ENCODE measurements at regions not wholly inside any gene's neighbourhood (a gene's known extent, or its start where the extent isn't known, plus 50 kb on each side); places are given as distances from the start of the nearest gene placed in this dataset.
A peak's percentile ranks its signal among the peaks of the same experiment; 100 is the strongest.

GRCh38 chr6:164398647-164399046, 910.8 kb downstream of the C6orf118 start:
- no TSS peak for BruUV-seq (replicated peaks)
- Mint-ChIP-seq H3K9me3 (ENCODE audit: low read depth, unreplicated experiment) (peaks cover 2% of the 10 kb centered on the region), H3K27me3 (ENCODE audit: unreplicated experiment) (no peaks in the 10 kb centered on the region), H3K4me3 (ENCODE audit: low read depth, unreplicated experiment) (no peak overlapping the region), H3K36me3 (ENCODE audit: insufficient read depth, unreplicated experiment) (no peaks in the 10 kb centered on the region), H3K4me1 (ENCODE audit: low read depth, unreplicated experiment) (peaks cover 22% of the 10 kb centered on the region), H3K27ac (ENCODE audit: unreplicated experiment) (no peak overlapping the region)
- TF ChIP-seq, protein P1, sequence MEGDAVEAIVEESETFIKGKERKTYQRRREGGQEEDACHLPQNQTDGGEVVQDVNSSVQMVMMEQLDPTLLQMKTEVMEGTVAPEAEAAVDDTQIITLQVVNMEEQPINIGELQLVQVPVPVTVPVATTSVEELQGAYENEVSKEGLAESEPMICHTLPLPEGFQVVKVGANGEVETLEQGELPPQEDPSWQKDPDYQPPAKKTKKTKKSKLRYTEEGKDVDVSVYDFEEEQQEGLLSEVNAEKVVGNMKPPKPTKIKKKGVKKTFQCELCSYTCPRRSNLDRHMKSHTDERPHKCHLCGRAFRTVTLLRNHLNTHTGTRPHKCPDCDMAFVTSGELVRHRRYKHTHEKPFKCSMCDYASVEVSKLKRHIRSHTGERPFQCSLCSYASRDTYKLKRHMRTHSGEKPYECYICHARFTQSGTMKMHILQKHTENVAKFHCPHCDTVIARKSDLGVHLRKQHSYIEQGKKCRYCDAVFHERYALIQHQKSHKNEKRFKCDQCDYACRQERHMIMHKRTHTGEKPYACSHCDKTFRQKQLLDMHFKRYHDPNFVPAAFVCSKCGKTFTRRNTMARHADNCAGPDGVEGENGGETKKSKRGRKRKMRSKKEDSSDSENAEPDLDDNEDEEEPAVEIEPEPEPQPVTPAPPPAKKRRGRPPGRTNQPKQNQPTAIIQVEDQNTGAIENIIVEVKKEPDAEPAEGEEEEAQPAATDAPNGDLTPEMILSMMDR (IDR thresholded peaks at IDR 0.05; ENCODE audit: unreplicated experiment) = no peak
- intact Hi-C loops (cut with micrococcal nuclease; ENCODE audit: unreplicated experiment) = no loop called here
- no peak for DNase-seq
- CTCF ChIA-PET = no interaction called here

DNA sequence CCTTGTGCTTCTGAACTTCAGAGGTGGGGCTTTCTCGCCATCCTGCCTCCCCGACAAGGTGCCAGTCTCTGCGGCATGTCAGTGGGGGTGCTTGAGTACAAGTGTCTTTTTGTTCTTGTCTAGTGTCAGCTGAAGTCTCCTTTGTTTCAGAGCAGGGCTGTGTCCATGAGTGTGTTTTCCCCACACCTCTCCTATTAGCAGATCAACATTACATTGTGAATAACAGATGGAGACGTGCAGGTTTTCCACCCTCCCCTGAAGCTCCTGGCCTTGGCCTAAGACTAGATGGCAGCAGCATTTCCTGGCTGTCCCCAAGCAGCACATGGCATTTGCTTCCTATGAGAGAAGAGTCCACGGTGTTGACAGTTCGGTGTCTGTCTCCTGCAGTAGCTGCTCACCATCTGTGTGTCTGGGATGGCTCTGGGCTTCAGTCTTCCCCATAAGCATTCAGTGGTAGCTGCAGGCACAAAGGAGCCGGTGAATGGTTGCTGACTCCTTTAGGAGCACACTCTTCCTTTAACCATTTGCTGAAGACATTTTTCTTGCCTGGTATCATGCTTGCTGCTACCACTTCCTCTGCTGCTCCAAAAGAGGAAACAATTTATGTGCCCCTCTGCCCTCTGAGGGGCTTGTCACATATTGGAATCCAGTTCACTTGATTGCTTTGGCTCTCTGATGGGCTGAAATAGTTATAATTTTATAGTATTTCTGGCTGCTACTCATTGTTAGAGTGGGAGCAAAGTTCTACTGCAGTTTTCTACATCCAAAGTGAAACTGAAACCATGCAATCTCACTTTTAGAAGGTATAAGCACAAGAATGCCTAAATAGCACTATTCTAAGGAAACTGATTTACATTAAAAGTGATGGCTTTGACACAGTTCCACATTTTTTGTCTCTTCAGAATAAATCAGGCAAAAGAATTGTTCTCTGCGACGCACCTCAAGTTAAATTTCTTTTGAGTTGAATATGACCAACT, 913.0 kb downstream of the C6orf118 start:
- CTCF ChIA-PET = no interaction called here
- H3K27me3 Mint-ChIP-seq (ENCODE audit: unreplicated experiment) = no peaks in the 10 kb centered on the region
- no peak for DNase-seq
- no TSS peak for BruUV-seq (replicated peaks)
- H3K9me3 Mint-ChIP-seq (ENCODE audit: low read depth, unreplicated experiment) = peaks cover 2% of the 10 kb centered on the region
- TF ChIP-seq, protein P1 (IDR thresholded peaks at IDR 0.05; ENCODE audit: unreplicated experiment) = no peak
- H3K27ac Mint-ChIP-seq (ENCODE audit: unreplicated experiment) = peak overlapping the region; percentile 54
- no peaks in the 10 kb centered on the region for H3K36me3 Mint-ChIP-seq (ENCODE audit: insufficient read depth, unreplicated experiment)
- intact Hi-C loops (cut with micrococcal nuclease; ENCODE audit: unreplicated experiment) = no loop called here
- H3K4me3 Mint-ChIP-seq (ENCODE audit: low read depth, unreplicated experiment) = no peak overlapping the region
- H3K4me1 Mint-ChIP-seq (ENCODE audit: low read depth, unreplicated experiment) = peaks cover 14% of the 10 kb centered on the region

DNA sequence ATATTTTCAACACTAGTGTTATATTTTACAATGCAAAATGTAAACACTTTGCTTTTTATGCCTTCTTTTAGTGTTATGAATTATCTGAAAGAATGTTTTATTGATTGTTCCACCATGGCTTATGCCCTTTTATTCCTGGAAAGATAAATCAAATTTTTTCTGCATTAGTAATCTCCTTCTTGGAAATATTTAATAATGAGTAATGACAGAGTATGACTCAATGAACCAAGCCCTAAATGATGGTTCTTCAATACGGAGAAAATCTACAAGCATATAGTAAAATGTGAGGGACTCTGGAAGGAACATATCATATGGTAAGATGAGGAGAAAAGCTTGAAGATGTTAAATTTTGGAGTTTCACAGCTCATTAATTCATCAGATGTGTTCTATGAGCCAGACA, 929.6 kb downstream of the C6orf118 start:
- H3K27me3 Mint-ChIP-seq (ENCODE audit: unreplicated experiment) = no peaks in the 10 kb centered on the region
- H3K4me3 Mint-ChIP-seq (ENCODE audit: low read depth, unreplicated experiment) = no peak overlapping the region
- no peaks in the 10 kb centered on the region for H3K36me3 Mint-ChIP-seq (ENCODE audit: insufficient read depth, unreplicated experiment)
- TF ChIP-seq, protein P1 (IDR thresholded peaks at IDR 0.05; ENCODE audit: unreplicated experiment) = no peak
- intact Hi-C loops (cut with micrococcal nuclease; ENCODE audit: unreplicated experiment) = loop anchor here (10.0 kb wide), 1 partner anchor 955 kb away; no protein-coding TSS in a partner anchor
- no peak for DNase-seq
- CTCF ChIA-PET = no interaction called here
- BruUV-seq (replicated peaks) = no TSS peak
- H3K4me1 Mint-ChIP-seq (ENCODE audit: low read depth, unreplicated experiment) = peaks cover 23% of the 10 kb centered on the region
- H3K9me3 Mint-ChIP-seq (ENCODE audit: low read depth, unreplicated experiment) = peaks cover 2% of the 10 kb centered on the region
- peak overlapping the region; percentile 86 for H3K27ac Mint-ChIP-seq (ENCODE audit: unreplicated experiment)

DNA sequence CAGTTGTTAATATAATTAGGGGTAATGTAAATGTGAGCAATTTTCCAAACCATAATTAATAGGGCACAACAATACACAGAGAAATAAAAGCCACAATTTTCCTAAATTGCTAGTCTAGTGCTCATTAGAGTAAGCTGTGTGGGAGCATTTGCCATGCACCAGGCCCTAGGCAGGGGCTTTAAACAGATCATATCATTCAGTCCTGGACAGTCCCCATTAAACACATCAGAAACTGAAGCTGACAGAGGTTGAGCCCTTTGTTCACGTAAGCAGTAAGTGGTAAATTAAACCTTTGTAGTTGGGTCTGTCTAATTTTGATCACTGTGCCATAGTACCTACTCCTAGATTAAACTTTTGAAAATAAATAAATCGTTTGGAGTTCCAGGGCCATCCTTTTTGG, 931.1 kb downstream of the C6orf118 start:
- CTCF ChIA-PET = no interaction called here

More for the DNA sequence above, 931.1 kb downstream of the C6orf118 start:
- Mint-ChIP-seq H3K36me3 (ENCODE audit: insufficient read depth, unreplicated experiment) (no peaks in the 10 kb centered on the region), H3K4me1 (ENCODE audit: low read depth, unreplicated experiment) (peaks cover 23% of the 10 kb centered on the region), H3K4me3 (ENCODE audit: low read depth, unreplicated experiment) (no peak overlapping the region), H3K9me3 (ENCODE audit: low read depth, unreplicated experiment) (peaks cover 2% of the 10 kb centered on the region), H3K27me3 (ENCODE audit: unreplicated experiment) (no peaks in the 10 kb centered on the region), H3K27ac (ENCODE audit: unreplicated experiment) (no peak overlapping the region)
- intact Hi-C loops (cut with micrococcal nuclease; ENCODE audit: unreplicated experiment) = no loop called here
- no TSS peak for BruUV-seq (replicated peaks)
- TF ChIP-seq, protein P1 (IDR thresholded peaks at IDR 0.05; ENCODE audit: unreplicated experiment) = no peak
- DNase-seq = no peak
